ENCODE measurements at regions not wholly inside any gene's neighbourhood (a gene's known extent, or its start where the extent isn't known, plus 50 kb on each side); places are given as distances from the start of the nearest gene placed in this dataset.
"Not testable (repeated sequence)": the region's sequence is repeated elsewhere in the genome, so short reads cannot be mapped to it uniquely, and the experiment has no call there.

GRCh38 chr21:24671901-24672300, 935.4 kb downstream of the MRPL39 start:
- DNase-seq = no peak

- no peak for DNase-seq
These were observed 948.4 kb downstream of the MRPL39 start for GRCh38 chr21:24658926-24659325.

GRCh38 chr21:24658026-24658425, 949.3 kb downstream of the MRPL39 start:
- DNase-seq = no peak

- no peak for DNase-seq
These were observed 957.6 kb downstream of the MRPL39 start for GRCh38 chr21:24649691-24650090.

GRCh38 chr21:24636696-24637095, 970.6 kb downstream of the MRPL39 start:
- no peak for DNase-seq

GRCh38 chr21:24634749-24635148, 972.5 kb downstream of the MRPL39 start:
- DNase-seq = no peak

GRCh38 chr21:24628536-24628935, 978.7 kb downstream of the MRPL39 start:
- no peak for DNase-seq

GRCh38 chr21:24628046-24628445, 979.2 kb downstream of the MRPL39 start:
- no peak for DNase-seq

- no peak for DNase-seq
These were observed 989.5 kb downstream of the MRPL39 start for GRCh38 chr21:24617819-24618218.

- no peak for DNase-seq
These were observed 1013.2 kb downstream of the MRPL39 start for GRCh38 chr21:24594082-24594481.

- DNase-seq = no peak
These were observed 1017.0 kb downstream of the MRPL39 start for GRCh38 chr21:24590261-24590660.

GRCh38 chr21:24583473-24583872, 1023.8 kb downstream of the MRPL39 start:
- no peak for DNase-seq

GRCh38 chr21:24577301-24577700, 1030.0 kb downstream of the MRPL39 start:
- DNase-seq = no peak

GRCh38 chr21:24561291-24561690, 1046.0 kb downstream of the MRPL39 start:
- no peak for DNase-seq

GRCh38 chr21:24552491-24552890, 1054.8 kb downstream of the MRPL39 start:
- no peak for DNase-seq

GRCh38 chr21:24545807-24546361, 1061.4 kb downstream of the MRPL39 start:
- no peak for DNase-seq

- no peak for DNase-seq
These were observed 1093.1 kb downstream of the MRPL39 start for GRCh38 chr21:24514081-24514733.

GRCh38 chr21:24509131-24509530, 1098.2 kb downstream of the MRPL39 start:
- no peak for DNase-seq

- DNase-seq = no peak
These were observed 1120.3 kb downstream of the MRPL39 start for GRCh38 chr21:24486973-24487372.

- not testable (repeated sequence) for DNase-seq
These were observed 1123.9 kb downstream of the MRPL39 start for GRCh38 chr21:24483361-24483760.

GRCh38 chr21:24470852-24471251, 1136.4 kb downstream of the MRPL39 start:
- DNase-seq = no peak

- no peak for DNase-seq
These were observed 1150.9 kb downstream of the MRPL39 start for GRCh38 chr21:24456358-24456757.

- DNase-seq = no peak
These were observed 1157.2 kb downstream of the MRPL39 start for GRCh38 chr21:24450119-24450518.

GRCh38 chr21:24445517-24445916, 1161.8 kb downstream of the MRPL39 start:
- DNase-seq = no peak

GRCh38 chr21:24444736-24445135, 1162.5 kb downstream of the MRPL39 start:
- no peak for DNase-seq

Measured in 8988T (cell line).